ENCODE measurements at regions not wholly inside any gene's neighbourhood (a gene's known extent, or its start where the extent isn't known, plus 50 kb on each side); places are given as distances from the start of the nearest gene placed in this dataset.
A peak's percentile ranks its signal among the peaks of the same experiment; 100 is the strongest.

DNA sequence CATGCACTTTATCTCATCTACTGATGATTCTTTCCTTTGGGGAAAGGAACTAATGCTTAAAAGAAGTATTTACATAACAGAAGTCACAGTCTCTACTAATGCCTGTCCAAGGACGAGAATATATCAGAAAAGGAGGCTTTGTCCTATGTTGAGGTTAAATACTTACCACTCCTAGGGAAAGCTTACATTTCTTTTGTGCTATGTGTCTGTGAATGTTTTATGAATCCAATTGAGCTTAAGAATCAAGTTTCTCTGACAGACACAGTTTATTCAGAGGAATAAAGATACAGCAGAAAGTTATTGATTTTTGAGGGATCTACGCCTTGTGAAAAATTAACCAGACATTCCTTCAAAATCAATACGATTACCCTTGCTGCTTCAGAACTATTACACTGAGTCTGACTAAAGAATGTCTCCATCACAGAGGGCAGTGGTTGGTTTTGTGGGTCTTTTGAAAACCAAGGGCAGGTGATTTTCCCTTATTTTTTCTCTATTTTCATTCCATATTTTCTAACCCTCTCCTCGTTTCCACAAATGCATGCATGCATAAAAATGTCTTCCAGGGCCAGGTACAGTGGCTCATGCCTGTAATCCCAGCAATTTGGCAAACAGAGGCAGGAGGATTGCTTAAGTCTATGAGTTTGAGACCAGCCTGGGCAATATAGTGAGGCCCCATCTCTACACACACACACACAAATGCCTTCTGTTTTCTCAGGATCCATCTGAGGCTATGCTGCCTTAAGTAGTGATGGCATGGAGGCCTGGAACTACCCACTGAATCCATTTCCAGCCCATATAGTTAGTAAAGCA lies 1095.1 kb downstream of the GALC start (continued):
- TF ChIP-seq CCAR2 (optimal IDR thresholded peaks at IDR 0.05; ENCODE audit: low read depth, low read length) = no peak
- TF ChIP-seq ZNF260 (CRISPR knock-in tag; IDR thresholded peaks at IDR 0.05; ENCODE audit: borderline replicate concordance, low read depth) = no peak
- TF ChIP-seq PHF5A (CRISPR knock-in tag; IDR thresholded peaks at IDR 0.05; ENCODE audit: low read depth, unreplicated experiment) = peak; percentile 60
- TF ChIP-seq ZNF839 (CRISPR knock-in tag; IDR thresholded peaks at IDR 0.05; ENCODE audit: borderline replicate concordance) = no peak
- TF ChIP-seq, protein P1, sequence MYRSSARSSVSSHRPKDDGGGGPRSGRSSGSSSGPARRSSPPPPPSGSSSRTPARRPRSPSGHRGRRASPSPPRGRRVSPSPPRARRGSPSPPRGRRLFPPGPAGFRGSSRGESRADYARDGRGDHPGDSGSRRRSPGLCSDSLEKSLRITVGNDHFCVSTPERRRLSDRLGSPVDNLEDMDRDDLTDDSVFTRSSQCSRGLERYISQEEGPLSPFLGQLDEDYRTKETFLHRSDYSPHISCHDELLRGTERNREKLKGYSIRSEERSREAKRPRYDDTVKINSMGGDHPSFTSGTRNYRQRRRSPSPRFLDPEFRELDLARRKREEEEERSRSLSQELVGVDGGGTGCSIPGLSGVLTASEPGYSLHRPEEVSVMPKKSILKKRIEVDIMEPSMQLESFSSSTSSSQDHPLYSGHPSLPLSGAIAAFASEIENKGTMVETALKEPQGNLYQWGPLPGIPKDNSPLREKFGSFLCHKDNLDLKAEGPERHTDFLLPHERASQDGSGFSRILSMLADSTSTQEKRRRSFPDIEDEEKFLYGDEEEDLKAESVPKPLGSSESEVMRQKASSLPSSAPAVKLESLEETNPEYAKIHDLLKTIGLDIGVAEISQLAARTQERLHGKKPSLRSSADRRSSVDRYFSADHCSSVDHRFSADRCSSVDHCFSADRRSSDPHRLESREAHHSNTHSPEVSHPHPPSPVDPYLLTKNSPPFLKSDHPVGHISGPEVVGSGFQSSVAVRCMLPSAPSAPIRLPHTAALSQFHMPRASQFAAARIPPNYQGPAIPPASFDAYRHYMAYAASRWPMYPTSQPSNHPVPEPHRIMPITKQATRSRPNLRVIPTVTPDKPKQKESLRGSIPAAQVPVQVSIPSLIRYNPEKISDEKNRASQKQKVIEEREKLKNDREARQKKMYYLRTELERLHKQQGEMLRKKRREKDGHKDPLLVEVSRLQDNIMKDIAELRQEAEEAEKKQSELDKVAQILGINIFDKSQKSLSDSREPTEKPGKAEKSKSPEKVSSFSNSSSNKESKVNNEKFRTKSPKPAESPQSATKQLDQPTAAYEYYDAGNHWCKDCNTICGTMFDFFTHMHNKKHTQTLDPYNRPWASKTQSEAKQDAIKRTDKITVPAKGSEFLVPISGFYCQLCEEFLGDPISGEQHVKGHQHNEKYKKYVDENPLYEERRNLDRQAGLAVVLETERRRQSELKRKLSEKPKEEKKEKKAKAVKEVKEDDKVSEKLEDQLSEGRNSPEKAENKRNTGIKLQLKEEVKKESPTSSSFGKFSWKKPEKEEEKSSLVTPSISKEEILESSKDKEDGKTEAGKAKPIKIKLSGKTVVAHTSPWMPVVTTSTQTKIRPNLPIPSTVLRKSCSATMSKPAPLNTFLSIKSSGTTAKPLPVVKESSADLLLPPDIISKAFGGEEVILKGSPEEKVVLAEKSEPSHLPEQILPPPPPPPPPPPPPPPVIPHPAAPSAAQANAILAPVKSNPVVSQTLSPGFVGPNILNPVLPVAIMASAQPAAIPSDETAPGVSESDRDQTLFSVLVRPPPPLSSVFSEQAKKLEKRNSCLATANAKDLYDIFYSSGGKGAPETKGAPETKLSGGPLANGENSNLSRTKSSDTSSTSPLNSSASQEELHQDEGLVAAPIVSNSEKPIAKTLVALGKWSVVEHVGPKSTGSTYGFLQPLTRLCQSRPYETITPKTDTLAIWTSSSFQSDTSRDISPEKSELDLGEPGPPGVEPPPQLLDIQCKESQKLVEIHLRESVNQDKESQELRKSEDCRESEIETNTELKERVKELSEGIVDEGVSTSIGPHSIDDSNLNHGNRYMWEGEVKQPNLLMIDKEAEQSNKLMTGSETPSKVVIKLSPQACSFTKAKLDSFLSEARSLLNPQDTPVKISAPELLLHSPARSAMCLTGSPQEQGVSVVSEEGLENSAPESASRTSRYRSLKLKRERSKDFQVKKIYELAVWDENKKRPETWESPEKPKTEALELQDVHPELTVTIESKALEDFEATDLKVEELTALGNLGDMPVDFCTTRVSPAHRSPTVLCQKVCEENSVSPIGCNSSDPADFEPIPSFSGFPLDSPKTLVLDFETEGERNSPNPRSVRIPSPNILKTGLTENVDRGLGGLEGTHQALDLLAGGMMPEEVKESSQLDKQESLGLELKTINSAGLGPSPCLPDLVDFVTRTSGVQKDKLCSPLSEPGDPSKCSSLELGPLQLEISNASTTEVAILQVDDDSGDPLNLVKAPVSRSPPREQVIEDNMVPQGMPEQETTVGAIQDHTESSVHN (CRISPR knock-in tag; IDR thresholded peaks at IDR 0.05) = no peak
- no peak for TF ChIP-seq HMGA1 (CRISPR knock-in tag; conservative IDR thresholded peaks at IDR 0.05)
- TF ChIP-seq HOXD1 (CRISPR knock-in tag; IDR thresholded peaks at IDR 0.05) = no peak
- TF ChIP-seq STAG1 (CRISPR knock-in tag; IDR thresholded peaks at IDR 0.05) = peak; percentile 18; the same call in 1 of the 2 replicates
- no peak for TF ChIP-seq AGO2 (optimal IDR thresholded peaks at IDR 0.05; ENCODE audit: low read depth, low read length)
- TF ChIP-seq HNF4A (CRISPR knock-in tag; IDR thresholded peaks at IDR 0.05) = peak; percentile 61
- no peak for TF ChIP-seq ZNF292 (CRISPR knock-in tag; IDR thresholded peaks at IDR 0.05; ENCODE audit: borderline replicate concordance, low read depth)
- no peak for TF ChIP-seq THYN1 (CRISPR knock-in tag; IDR thresholded peaks at IDR 0.05; ENCODE audit: borderline replicate concordance, low read depth)
- TF ChIP-seq RBFOX2 (IDR thresholded peaks at IDR 0.05; ENCODE audit: low read depth, low read length) = no peak
- TF ChIP-seq ZNF367 (CRISPR knock-in tag; IDR thresholded peaks at IDR 0.05; ENCODE audit: borderline replicate concordance) = no peak
- TF ChIP-seq GATAD2A (CRISPR knock-in tag; IDR thresholded peaks at IDR 0.05) = peak; percentile 92
- TF ChIP-seq, protein P2, sequence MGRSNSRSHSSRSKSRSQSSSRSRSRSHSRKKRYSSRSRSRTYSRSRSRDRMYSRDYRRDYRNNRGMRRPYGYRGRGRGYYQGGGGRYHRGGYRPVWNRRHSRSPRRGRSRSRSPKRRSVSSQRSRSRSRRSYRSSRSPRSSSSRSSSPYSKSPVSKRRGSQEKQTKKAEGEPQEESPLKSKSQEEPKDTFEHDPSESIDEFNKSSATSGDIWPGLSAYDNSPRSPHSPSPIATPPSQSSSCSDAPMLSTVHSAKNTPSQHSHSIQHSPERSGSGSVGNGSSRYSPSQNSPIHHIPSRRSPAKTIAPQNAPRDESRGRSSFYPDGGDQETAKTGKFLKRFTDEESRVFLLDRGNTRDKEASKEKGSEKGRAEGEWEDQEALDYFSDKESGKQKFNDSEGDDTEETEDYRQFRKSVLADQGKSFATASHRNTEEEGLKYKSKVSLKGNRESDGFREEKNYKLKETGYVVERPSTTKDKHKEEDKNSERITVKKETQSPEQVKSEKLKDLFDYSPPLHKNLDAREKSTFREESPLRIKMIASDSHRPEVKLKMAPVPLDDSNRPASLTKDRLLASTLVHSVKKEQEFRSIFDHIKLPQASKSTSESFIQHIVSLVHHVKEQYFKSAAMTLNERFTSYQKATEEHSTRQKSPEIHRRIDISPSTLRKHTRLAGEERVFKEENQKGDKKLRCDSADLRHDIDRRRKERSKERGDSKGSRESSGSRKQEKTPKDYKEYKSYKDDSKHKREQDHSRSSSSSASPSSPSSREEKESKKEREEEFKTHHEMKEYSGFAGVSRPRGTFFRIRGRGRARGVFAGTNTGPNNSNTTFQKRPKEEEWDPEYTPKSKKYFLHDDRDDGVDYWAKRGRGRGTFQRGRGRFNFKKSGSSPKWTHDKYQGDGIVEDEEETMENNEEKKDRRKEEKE (IDR thresholded peaks at IDR 0.05) = no peak
- no peak for TF ChIP-seq FOXP1 (IDR thresholded peaks at IDR 0.05)
- 0 out of 2 replicates have a peak, but pooled peaks have one; percentile 29 for TF ChIP-seq FOXP1 (CRISPR knock-in tag; IDR thresholded peaks at IDR 0.05)
- TF ChIP-seq ZNF350 (CRISPR knock-in tag; IDR thresholded peaks at IDR 0.05; ENCODE audit: borderline replicate concordance, low read depth) = no peak
- TF ChIP-seq POLR2AphosphoS5 (IDR thresholded peaks at IDR 0.05; ENCODE audit: low read depth, low read length) = no peak
- TF ChIP-seq ESRRA (CRISPR knock-in tag; IDR thresholded peaks at IDR 0.05; ENCODE audit: low read depth) = no peak
